HepG2 (cell line): ENCODE measurements at regions not wholly inside any gene's neighbourhood (a gene's known extent, or its start where the extent isn't known, plus 50 kb on each side); places are given as distances from the start of the nearest gene placed in this dataset.
"Not testable (repeated sequence)": the region's sequence is repeated elsewhere in the genome, so short reads cannot be mapped to it uniquely, and the experiment has no call there.

Experiments used
- BRCA1 ChIP-seq: sonication (generic); formaldehyde crosslinking; IDR thresholded peaks from 2 replicates; pipeline ENCODE4 v1.4.0; 2020; ENCODE audit warnings: missing genetic modification reagents
- FOSL1 ChIP-seq: sonication (generic); formaldehyde crosslinking; IDR thresholded peaks from 2 replicates; pipeline ENCODE4 v1.9.0; 2021; ENCODE audit warnings: missing genetic modification reagents, borderline replicate concordance
- FOXP1 ChIP-seq, 2 experiments: fragments of 450-650 bp in 1 of 2; IDR thresholded peaks; 2 replicates each; pipeline ENCODE4 v1.6.1; 2017 to 2018; ENCODE audit warnings: antibody characterized with exemption in 1 of 2
- POLR2A ChIP-seq, 2 experiments: IDR thresholded peaks; 2 replicates each; pipeline ENCODE4 v1.6.1; 2011; ENCODE audit warnings: low read depth in 2 of 2, low read length in 2 of 2, mild to moderate bottlenecking in 1 of 2, moderate library complexity in 1 of 2; ENCODE audit not compliant: insufficient read depth in 1 of 2
- YY1 ChIP-seq: IDR thresholded peaks from 2 replicates; pipeline ENCODE4 v1.6.1; 2011; ENCODE audit warnings: low read length, low read depth, moderate library complexity, mild to moderate bottlenecking; ENCODE audit not compliant: insufficient read depth, insufficient replicate concordance
- ZNF431 ChIP-seq: sonication (generic); formaldehyde crosslinking; IDR thresholded peaks from 2 replicates; pipeline ENCODE4 v1.9.0; 2022; ENCODE audit warnings: missing genetic modification reagents, low read depth, mild to moderate bottlenecking, borderline replicate concordance

DNA sequence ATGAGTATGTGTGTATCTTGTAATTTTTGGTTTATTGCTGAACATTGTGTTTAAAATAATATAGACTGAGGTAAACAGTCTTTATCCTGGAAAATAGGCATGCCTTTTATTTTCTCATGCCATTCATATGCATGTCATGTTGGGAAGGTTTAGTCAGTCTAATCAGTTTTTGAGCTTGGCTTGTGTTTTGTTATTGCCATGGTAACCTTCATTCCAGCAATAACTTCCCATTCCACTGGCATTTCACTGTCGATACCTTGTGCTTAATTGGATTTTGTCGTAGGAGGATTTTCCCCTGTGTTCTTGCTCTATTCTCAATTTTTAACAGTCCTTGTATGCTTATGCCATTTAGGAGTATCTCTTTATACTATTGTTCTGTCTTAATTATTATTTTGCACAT lies 563.6 kb downstream of the TTLL7 start:
- not testable (repeated sequence) for TF ChIP-seq FOSL1 (CRISPR knock-in tag); ZNF431; POLR2A (IDR thresholded peaks at IDR 0.05; ENCODE audit: insufficient read depth in 1 of 2, low read depth in 2 of 2, low read length in 2 of 2); YY1; FOXP1 (IDR thresholded peaks at IDR 0.05); FOXP1 (CRISPR knock-in tag; IDR thresholded peaks at IDR 0.05); BRCA1
